ENCODE measurements at regions not wholly inside any gene's neighbourhood (a gene's known extent, or its start where the extent isn't known, plus 50 kb on each side); places are given as distances from the start of the nearest gene placed in this dataset.

DNA sequence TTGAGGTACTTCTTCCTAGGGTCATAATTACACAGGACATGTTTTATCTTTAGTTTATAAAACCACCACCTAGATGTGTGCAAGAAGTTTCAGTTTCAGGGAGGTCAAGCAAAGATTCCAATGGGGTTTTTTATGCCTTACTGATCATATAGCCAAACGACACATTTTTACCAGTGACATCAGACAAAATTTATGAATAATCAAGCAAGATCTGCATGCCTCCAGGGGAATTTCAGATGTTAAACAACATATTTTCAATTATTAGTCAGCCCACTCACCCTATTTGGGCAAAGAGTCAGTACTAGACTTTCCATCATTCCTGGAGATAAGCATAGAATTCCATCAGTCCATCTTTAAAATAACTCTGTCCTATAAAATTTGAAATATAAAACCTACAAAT lies 867.4 kb downstream of the KCNT2 start:
- no peak overlapping the region for H3K9ac ChIP-seq (ENCODE audit: insufficient read depth in 1 of 2, low read length in 2 of 2)
- peaks cover 0 to 4% (median 0%) of the 10 kb centered on the region in 4 donors for H3K9me3 ChIP-seq (ENCODE audit: control insufficient read depth in 4 of 4, insufficient read depth in 3 of 4, low read length in 3 of 4)
- DNase-seq (no peak), ATAC-seq (ENCODE audit: insufficient read depth, low FRiP score) (no peak)
- no peak overlapping the region for H3K4me3 ChIP-seq
- no peaks in the 10 kb centered on the region for H3K36me3 ChIP-seq (ENCODE audit: control insufficient read depth in 4 of 4, insufficient read depth in 4 of 4, low read length in 4 of 4)
- no peak overlapping the region for H3K27ac ChIP-seq (ENCODE audit: low read depth in 1 of 2, low read length in 1 of 2)
- no peaks in the 10 kb centered on the region for H3K27me3 ChIP-seq (ENCODE audit: control insufficient read depth in 3 of 3, insufficient read depth in 3 of 3, low read length in 2 of 3)
- WGBS, 2 donors, result 71 to 86% methylated on average over 1 of the region's 1 CpG
- H3K4me1 ChIP-seq (ENCODE audit: control insufficient read depth in 5 of 5, insufficient read depth in 5 of 5, low read length in 5 of 5), result no peaks in the 10 kb centered on the region
- no peak for TF ChIP-seq CTCF (IDR thresholded peaks at IDR 0.05; ENCODE audit: control extremely low read depth, extremely low read depth)

GRCh38 chr1:195738966-195739650 lies 869.1 kb downstream of the KCNT2 start:
- no peak overlapping the region for H3K9ac ChIP-seq (ENCODE audit: insufficient read depth in 1 of 2, low read length in 2 of 2)
- no peak overlapping the region for H3K4me3 ChIP-seq
- no peak for DNase-seq
- no peaks in the 10 kb centered on the region for H3K27me3 ChIP-seq (ENCODE audit: control insufficient read depth in 3 of 3, insufficient read depth in 3 of 3, low read length in 2 of 3)
- 68 to 91% methylated on average over 3 of the region's 3 CpGs for WGBS, 2 donors
- no peaks in the 10 kb centered on the region for H3K36me3 ChIP-seq (ENCODE audit: control insufficient read depth in 4 of 4, insufficient read depth in 4 of 4, low read length in 4 of 4)
- no peak for ATAC-seq (ENCODE audit: insufficient read depth, low FRiP score)
- H3K9me3 ChIP-seq (ENCODE audit: control insufficient read depth in 4 of 4, insufficient read depth in 3 of 4, low read length in 3 of 4), result peaks cover 0 to 4% (median 0%) of the 10 kb centered on the region in 4 donors
- no peak for TF ChIP-seq CTCF (IDR thresholded peaks at IDR 0.05; ENCODE audit: control extremely low read depth, extremely low read depth)
- H3K27ac ChIP-seq (ENCODE audit: low read depth in 1 of 2, low read length in 1 of 2), result no peak overlapping the region
- H3K4me1 ChIP-seq (ENCODE audit: control insufficient read depth in 5 of 5, insufficient read depth in 5 of 5, low read length in 5 of 5), result no peaks in the 10 kb centered on the region

GRCh38 chr1:195735140-195735539 lies 873.1 kb downstream of the KCNT2 start:
- ATAC-seq (ENCODE audit: insufficient read depth, low FRiP score), result no peak
- Histone ChIP-seq H3K27ac (ENCODE audit: low read depth in 1 of 2, low read length in 1 of 2) (no peak overlapping the region), H3K9me3 (ENCODE audit: control insufficient read depth in 4 of 4, insufficient read depth in 3 of 4, low read length in 3 of 4) (no peaks in the 10 kb centered on the region), H3K9ac (ENCODE audit: insufficient read depth in 1 of 2, low read length in 2 of 2) (no peak overlapping the region), H3K4me3 (no peak overlapping the region), H3K36me3 (ENCODE audit: control insufficient read depth in 4 of 4, insufficient read depth in 4 of 4, low read length in 4 of 4) (no peaks in the 10 kb centered on the region), H3K27me3 (ENCODE audit: control insufficient read depth in 3 of 3, insufficient read depth in 3 of 3, low read length in 2 of 3) (no peaks in the 10 kb centered on the region), H3K4me1 (ENCODE audit: control insufficient read depth in 5 of 5, insufficient read depth in 5 of 5, low read length in 5 of 5) (no peaks in the 10 kb centered on the region)
- TF ChIP-seq CTCF (IDR thresholded peaks at IDR 0.05; ENCODE audit: control extremely low read depth, extremely low read depth), result no peak
- DNase-seq, result no peak

DNA sequence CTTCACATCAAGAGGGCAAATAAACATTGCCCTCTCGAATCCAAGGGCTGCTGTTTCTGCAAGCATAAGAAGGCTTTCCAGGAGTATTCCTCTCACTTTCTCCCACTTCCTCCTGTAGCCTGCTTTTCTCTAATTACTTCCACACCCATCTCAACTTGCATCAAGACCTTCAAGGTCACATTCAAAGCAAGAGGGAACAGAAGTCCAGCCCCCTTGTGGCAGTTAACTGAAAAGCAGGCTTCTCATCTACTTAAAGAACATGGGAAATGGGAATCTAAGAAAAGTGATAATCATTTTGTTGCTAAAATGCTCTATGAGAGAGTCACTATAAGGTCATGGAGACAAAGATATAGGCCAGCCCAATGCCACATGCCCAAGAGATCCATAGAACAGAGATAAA lies 874.4 kb downstream of the KCNT2 start:
- Histone ChIP-seq H3K9me3 (ENCODE audit: control insufficient read depth in 4 of 4, insufficient read depth in 3 of 4, low read length in 3 of 4) (no peaks in the 10 kb centered on the region), H3K27ac (ENCODE audit: low read depth in 1 of 2, low read length in 1 of 2) (no peak overlapping the region), H3K4me1 (ENCODE audit: control insufficient read depth in 5 of 5, insufficient read depth in 5 of 5, low read length in 5 of 5) (no peaks in the 10 kb centered on the region), H3K9ac (ENCODE audit: insufficient read depth in 1 of 2, low read length in 2 of 2) (no peak overlapping the region), H3K27me3 (ENCODE audit: control insufficient read depth in 3 of 3, insufficient read depth in 3 of 3, low read length in 2 of 3) (no peaks in the 10 kb centered on the region), H3K4me3 (no peak overlapping the region), H3K36me3 (ENCODE audit: control insufficient read depth in 4 of 4, insufficient read depth in 4 of 4, low read length in 4 of 4) (no peaks in the 10 kb centered on the region)
- DNase-seq, result no peak
- WGBS, 2 donors, result 60 to 93% methylated on average over 1 of the region's 1 CpG
- no peak for TF ChIP-seq CTCF (IDR thresholded peaks at IDR 0.05; ENCODE audit: control extremely low read depth, extremely low read depth)
- no peak for ATAC-seq (ENCODE audit: insufficient read depth, low FRiP score)

All from lung (tissue), 11 donors.